H9 (cell line): ENCODE measurements at regions not wholly inside any gene's neighbourhood (a gene's known extent, or its start where the extent isn't known, plus 50 kb on each side); places are given as distances from the start of the nearest gene placed in this dataset.

Experiments used
- DNase-seq: peaks from one replicate; pipeline ENCODE4 v3.0.0-alpha.2; 2017
- H2AFZ ChIP-seq: one replicate; pipeline ENCODE4 v1.6.1; 2013; ENCODE audit warnings: mild to moderate bottlenecking, low read length, control low read depth, moderate library complexity
- H2AK5ac ChIP-seq: 2 replicates; pipeline ENCODE4 v1.6.1; 2013; ENCODE audit warnings: low read length, control low read depth, mixed read lengths; ENCODE audit not compliant: insufficient read length
- H2BK120ac ChIP-seq: one replicate; pipeline ENCODE4 v1.6.1; 2013; ENCODE audit warnings: low read depth, mild to moderate bottlenecking, low read length, control low read depth, inconsistent platforms; ENCODE audit not compliant: poor library complexity, severe bottlenecking
- H2BK12ac ChIP-seq: 2 replicates; pipeline ENCODE4 v1.6.1; 2013; ENCODE audit warnings: low read length, control low read depth, mixed read lengths, low read depth; ENCODE audit not compliant: insufficient read length
- H2BK15ac ChIP-seq: 2 replicates; pipeline ENCODE4 v1.6.1; 2013; ENCODE audit warnings: low read depth, low read length, control low read depth
- H2BK20ac ChIP-seq: one replicate; pipeline ENCODE4 v1.6.1; 2013; ENCODE audit warnings: low read depth, mild to moderate bottlenecking, low read length, control low read depth, inconsistent platforms; ENCODE audit not compliant: poor library complexity, severe bottlenecking
- H2BK5ac ChIP-seq: 2 replicates; pipeline ENCODE4 v1.6.1; 2013; ENCODE audit warnings: low read length, control low read depth, mixed read lengths; ENCODE audit not compliant: insufficient read length
- H3K14ac ChIP-seq: 2 replicates; pipeline ENCODE4 v1.6.1; 2013; ENCODE audit warnings: low read length, control low read depth; ENCODE audit not compliant: insufficient read depth
- H3K18ac ChIP-seq: 2 replicates; pipeline ENCODE4 v1.6.1; 2013; ENCODE audit warnings: low read depth, mild to moderate bottlenecking, mixed read lengths, low read length, control low read depth; ENCODE audit not compliant: insufficient read length
- H3K23ac ChIP-seq: 2 replicates; pipeline ENCODE4 v1.6.1; 2013; ENCODE audit warnings: low read length, control low read depth, mixed read lengths, low read depth; ENCODE audit not compliant: insufficient read length
- H3K23me2 ChIP-seq: 2 replicates; pipeline ENCODE4 v1.6.1; 2013; ENCODE audit warnings: low read depth, mild to moderate bottlenecking, mixed read lengths, low read length, control low read depth; ENCODE audit not compliant: insufficient read length, poor library complexity, severe bottlenecking
- H3K27ac ChIP-seq: 2 replicates; pipeline ENCODE4 v1.5.1; 2013; ENCODE audit warnings: low read length, control low read depth, mixed read lengths, low read depth; ENCODE audit not compliant: insufficient read length
- H3K27me3 ChIP-seq: 2 replicates; pipeline ENCODE4 v1.6.1; 2013; ENCODE audit warnings: low read length, control low read depth, inconsistent platforms; ENCODE audit not compliant: insufficient read depth
- H3K4ac ChIP-seq: 2 replicates; pipeline ENCODE4 v1.6.1; 2013; ENCODE audit warnings: low read depth, mild to moderate bottlenecking, control low read depth, inconsistent platforms, low read length, moderate library complexity
- H3K4me1 ChIP-seq: 2 replicates; pipeline ENCODE4 v1.6.1; 2013; ENCODE audit warnings: low read length, control low read depth, inconsistent platforms; ENCODE audit not compliant: insufficient read depth
- H3K4me2 ChIP-seq: 2 replicates; pipeline ENCODE4 v1.6.1; 2013; ENCODE audit warnings: low read length, control low read depth, mixed read lengths; ENCODE audit not compliant: insufficient read length, insufficient read depth
- H3K56ac ChIP-seq: 2 replicates; pipeline ENCODE4 v1.6.1; 2013; ENCODE audit warnings: low read depth, mild to moderate bottlenecking, mixed read lengths, low read length, control low read depth; ENCODE audit not compliant: insufficient read length
- H3K79me1 ChIP-seq: 2 replicates; pipeline ENCODE4 v1.6.1; 2013; ENCODE audit warnings: low read depth, mild to moderate bottlenecking, moderate library complexity, low read length, control low read depth, inconsistent platforms; ENCODE audit not compliant: insufficient read depth, poor library complexity, severe bottlenecking
- H3K79me2 ChIP-seq: 2 replicates; pipeline ENCODE4 v1.6.1; 2013; ENCODE audit warnings: low read length, control low read depth, inconsistent platforms; ENCODE audit not compliant: insufficient read depth
- H3K9ac ChIP-seq: 2 replicates; pipeline ENCODE4 v1.6.1; 2013; ENCODE audit warnings: low read length, control low read depth, mixed read lengths; ENCODE audit not compliant: insufficient read length; ENCODE audit errors: extremely low read depth
- H3K9me3 ChIP-seq: one replicate; pipeline ENCODE4 v1.6.1; 2013; ENCODE audit warnings: low read depth, low read length, inconsistent platforms; ENCODE audit not compliant: control insufficient read depth
- H3T11ph ChIP-seq: one replicate; pipeline ENCODE4 v1.6.1; 2013; ENCODE audit warnings: mild to moderate bottlenecking, low read length, control low read depth, inconsistent platforms
- H4K20me1 ChIP-seq: one replicate; pipeline ENCODE4 v1.6.1; 2013; ENCODE audit not compliant: control insufficient read depth, insufficient read length, insufficient read depth
- H4K5ac ChIP-seq: 2 replicates; pipeline ENCODE4 v1.6.1; 2013; ENCODE audit warnings: low read depth, mild to moderate bottlenecking, mixed read lengths, low read length, control low read depth; ENCODE audit not compliant: insufficient read length
- H4K8ac ChIP-seq: replicated peaks from 2 replicates; pipeline ENCODE4 v1.6.1; 2013; ENCODE audit warnings: low read length, control low read depth, mixed read lengths, low read depth; ENCODE audit not compliant: insufficient read length
- H4K91ac ChIP-seq: 2 replicates; pipeline ENCODE4 v1.6.1; 2013; ENCODE audit warnings: low read depth, mild to moderate bottlenecking, moderate library complexity, mixed read lengths, low read length, control low read depth; ENCODE audit not compliant: insufficient read length
- H3K27ac Mint-ChIP-seq, 3 experiments: 2 replicates in 2 of 3; 3 replicates in 1 of 3; pipeline ENCODE4 v1.8.0; 2020 to 2021; ENCODE audit warnings: mixed read lengths in 3 of 3, mild to moderate bottlenecking in 1 of 3, moderate library complexity in 1 of 3
- H3K27me3 Mint-ChIP-seq: 2 replicates; pipeline ENCODE4 v1.8.0; 2021; ENCODE audit warnings: low read depth, mild to moderate bottlenecking, moderate library complexity, mixed read lengths
- H3K36me3 Mint-ChIP-seq, 3 experiments: 2 replicates in 2 of 3; 3 replicates in 1 of 3; pipeline ENCODE4 v1.8.0; 2020 to 2021; ENCODE audit warnings: low read depth in 3 of 3, mixed read lengths in 3 of 3; ENCODE audit not compliant: insufficient read depth in 1 of 3
- H3K4me1 Mint-ChIP-seq, 2 experiments: 2 replicates each; pipeline ENCODE4 v1.8.0; 2020; ENCODE audit warnings: mixed read lengths in 2 of 2
- H3K4me3 Mint-ChIP-seq, 2 experiments: 2 replicates in 1 of 2; 3 replicates in 1 of 2; pipeline ENCODE4 v1.8.0; 2020 to 2021; ENCODE audit warnings: mild to moderate bottlenecking in 2 of 2, mixed read lengths in 2 of 2, moderate library complexity in 1 of 2
- H3K9me3 Mint-ChIP-seq, 2 experiments: 2 replicates in 1 of 2; 3 replicates in 1 of 2; pipeline ENCODE4 v1.8.0; 2020; ENCODE audit warnings: mild to moderate bottlenecking in 2 of 2, mixed read lengths in 2 of 2, moderate library complexity in 1 of 2
- WGBS: extraction: QIAGEN DNeasy Blood & Tissue Kit; methylation state at CpG from one replicate; pipeline ENCODE4 v1.1.7; 2013; ENCODE audit warnings: missing lambda C conversion rate, low lambda C conversion rate, mixed read lengths; ENCODE audit not compliant: insufficient read length; ENCODE audit errors: extremely low coverage; 5-methylcytosine and 5-hydroxymethylcytosine counted together
- TF ChIP-seq, protein P1 (sequence below): fragments of 200-600 bp; sonication (generic); conservative IDR thresholded peaks from 3 replicates; pipeline ENCODE4 v1.8.0; 2021; ENCODE audit warnings: antibody characterized with exemption, mild to moderate bottlenecking

- Histone ChIP-seq H2AK5ac (no peak overlapping the region), H3K79me2 (no peaks in the 10 kb centered on the region), H2BK20ac (no peak overlapping the region), H4K5ac (no peak overlapping the region), H3K23me2 (no peaks in the 10 kb centered on the region), H3K4me1 (no peaks in the 10 kb centered on the region), H3K9ac (no peak overlapping the region), H2BK120ac (no peak overlapping the region), H2BK12ac (no peak overlapping the region), H3K18ac (no peak overlapping the region), H2BK15ac (no peak overlapping the region), H3T11ph (no peak overlapping the region), H3K9me3 (no peaks in the 10 kb centered on the region), H3K56ac (no peak overlapping the region), H3K79me1 (no peaks in the 10 kb centered on the region), H3K14ac (no peak overlapping the region), H3K4me2 (no peak overlapping the region), H3K27ac (no peak overlapping the region), H3K4ac (no peak overlapping the region), H4K8ac (no peak overlapping the region), H3K27me3 (no peaks in the 10 kb centered on the region), H2BK5ac (no peak overlapping the region), H4K20me1 (no peaks in the 10 kb centered on the region), H4K91ac (no peak overlapping the region), H2AFZ (no peak overlapping the region), H3K23ac (no peak overlapping the region)
- Mint-ChIP-seq H3K27ac (no peak overlapping the region), H3K4me1 (peaks cover 8 to 11% of the 10 kb centered on the region in 2 experiments), H3K4me3 (no peak overlapping the region), H3K27me3 (peaks cover 6% of the 10 kb centered on the region), H3K9me3 (peaks cover 2 to 4% of the 10 kb centered on the region in 2 experiments; a peak in 3 of 5 replicates), H3K36me3 (no peaks in the 10 kb centered on the region)
- no peak for DNase-seq
- TF ChIP-seq, protein P1, sequence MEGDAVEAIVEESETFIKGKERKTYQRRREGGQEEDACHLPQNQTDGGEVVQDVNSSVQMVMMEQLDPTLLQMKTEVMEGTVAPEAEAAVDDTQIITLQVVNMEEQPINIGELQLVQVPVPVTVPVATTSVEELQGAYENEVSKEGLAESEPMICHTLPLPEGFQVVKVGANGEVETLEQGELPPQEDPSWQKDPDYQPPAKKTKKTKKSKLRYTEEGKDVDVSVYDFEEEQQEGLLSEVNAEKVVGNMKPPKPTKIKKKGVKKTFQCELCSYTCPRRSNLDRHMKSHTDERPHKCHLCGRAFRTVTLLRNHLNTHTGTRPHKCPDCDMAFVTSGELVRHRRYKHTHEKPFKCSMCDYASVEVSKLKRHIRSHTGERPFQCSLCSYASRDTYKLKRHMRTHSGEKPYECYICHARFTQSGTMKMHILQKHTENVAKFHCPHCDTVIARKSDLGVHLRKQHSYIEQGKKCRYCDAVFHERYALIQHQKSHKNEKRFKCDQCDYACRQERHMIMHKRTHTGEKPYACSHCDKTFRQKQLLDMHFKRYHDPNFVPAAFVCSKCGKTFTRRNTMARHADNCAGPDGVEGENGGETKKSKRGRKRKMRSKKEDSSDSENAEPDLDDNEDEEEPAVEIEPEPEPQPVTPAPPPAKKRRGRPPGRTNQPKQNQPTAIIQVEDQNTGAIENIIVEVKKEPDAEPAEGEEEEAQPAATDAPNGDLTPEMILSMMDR, result no peak
- no CpG with 5 or more reads among the region's 5 CpGs for WGBS
Observed at GRCh38 chr10:3412071-3412582, 239.5 kb upstream of the PITRM1 start.
